Astrocyte (in vitro differentiated cells and primary cell): ENCODE measurements at regions not wholly inside any gene's neighbourhood (a gene's known extent, or its start where the extent isn't known, plus 50 kb on each side); places are given as distances from the start of the nearest gene placed in this dataset.

Source experiments
- DNase-seq: peaks from one replicate; pipeline ENCODE4 v3.0.0-alpha.2; 2010; ENCODE audit warnings: low read depth
- FAIRE-seq: peaks from 2 replicates; lab custom pipeline; 2011; peaks lifted over from hg19 to GRCh38; lab: Jason Lieb, UNC
- H2AFZ ChIP-seq: 2 replicates; pipeline ENCODE4 v1.6.0; 2012; ENCODE audit warnings: low read depth, low read length, inconsistent platforms
- H3K27ac ChIP-seq: 2 replicates; pipeline ENCODE4 v1.5.1; 2011; ENCODE audit warnings: low read depth, low read length, inconsistent platforms
- H3K27me3 ChIP-seq: 2 replicates; pipeline ENCODE4 v1.6.0; 2011; ENCODE audit warnings: low read length, inconsistent platforms; ENCODE audit not compliant: insufficient read depth
- H3K36me3 ChIP-seq: 2 replicates; pipeline ENCODE4 v1.5.1; 2011; ENCODE audit warnings: low read length, inconsistent platforms; ENCODE audit not compliant: insufficient read depth
- H3K4me1 ChIP-seq: 2 replicates; pipeline ENCODE4 v1.5.1; 2011; ENCODE audit warnings: low read length, inconsistent platforms; ENCODE audit not compliant: insufficient read depth
- H3K4me2 ChIP-seq: 2 replicates; pipeline ENCODE4 v1.6.0; 2012; ENCODE audit warnings: low read length, inconsistent platforms
- H3K4me3 ChIP-seq: 2 replicates; pipeline ENCODE4 v1.5.1; 2011; ENCODE audit warnings: low read depth, mild to moderate bottlenecking, low read length, inconsistent platforms; ENCODE audit not compliant: insufficient read depth
- H3K79me2 ChIP-seq: 2 replicates; pipeline ENCODE4 v1.6.0; 2012; ENCODE audit warnings: mild to moderate bottlenecking, low read length, inconsistent platforms; ENCODE audit not compliant: insufficient read depth
- H3K9ac ChIP-seq: 2 replicates; pipeline ENCODE4 v1.6.0; 2012; ENCODE audit warnings: mild to moderate bottlenecking, low read length, inconsistent platforms
- H3K9me3 ChIP-seq: 2 replicates; pipeline ENCODE4 v1.5.1; 2012; ENCODE audit warnings: low read depth, mild to moderate bottlenecking, low read length, inconsistent platforms; ENCODE audit not compliant: insufficient read depth
- H4K20me1 ChIP-seq: 2 replicates; pipeline ENCODE4 v1.6.0; 2012; ENCODE audit warnings: low read length, inconsistent platforms; ENCODE audit not compliant: insufficient read depth
- H3K27ac Mint-ChIP-seq: one replicate; pipeline ENCODE4 v1.8.0; 2021; ENCODE audit warnings: mild to moderate bottlenecking, mixed read lengths; ENCODE audit not compliant: unreplicated experiment
- H3K27me3 Mint-ChIP-seq: one replicate; pipeline ENCODE4 v1.8.0; 2021; ENCODE audit warnings: low read depth, mixed read lengths; ENCODE audit not compliant: unreplicated experiment
- H3K36me3 Mint-ChIP-seq: one replicate; pipeline ENCODE4 v1.8.0; 2021; ENCODE audit warnings: low read depth, mixed read lengths; ENCODE audit not compliant: unreplicated experiment
- H3K4me1 Mint-ChIP-seq: one replicate; pipeline ENCODE4 v1.8.0; 2021; ENCODE audit warnings: low read depth, mixed read lengths; ENCODE audit not compliant: unreplicated experiment
- H3K4me3 Mint-ChIP-seq: one replicate; pipeline ENCODE4 v1.8.0; 2021; ENCODE audit warnings: mild to moderate bottlenecking, moderate library complexity, mixed read lengths; ENCODE audit not compliant: unreplicated experiment
- H3K9me3 Mint-ChIP-seq: one replicate; pipeline ENCODE4 v1.8.0; 2021; ENCODE audit warnings: mild to moderate bottlenecking, mixed read lengths; ENCODE audit not compliant: unreplicated experiment
- CTCF ChIP-seq: IDR thresholded peaks from 2 replicates; pipeline ENCODE4 v1.5.1; 2011; ENCODE audit warnings: low read depth, mild to moderate bottlenecking, inconsistent platforms, low read length, moderate library complexity; ENCODE audit not compliant: insufficient read depth
- EZH2 ChIP-seq: IDR thresholded peaks from 2 replicates; pipeline ENCODE4 v1.6.1; 2012; ENCODE audit warnings: mild to moderate bottlenecking, low read length, inconsistent platforms; ENCODE audit not compliant: insufficient read depth

- no peaks in the 10 kb centered on the region for H3K79me2 ChIP-seq
- no peaks in the 10 kb centered on the region for H3K27me3 ChIP-seq
- H3K4me1 ChIP-seq = no peaks in the 10 kb centered on the region
- FAIRE-seq (no peak), DNase-seq (peak; percentile 52)
- H3K9ac ChIP-seq = no peak overlapping the region
- Mint-ChIP-seq H3K27ac (no peak overlapping the region), H3K9me3 (no peaks in the 10 kb centered on the region), H3K4me1 (peaks cover 27% of the 10 kb centered on the region), H3K27me3 (peaks cover under 1% of the 10 kb centered on the region), H3K36me3 (no peaks in the 10 kb centered on the region), H3K4me3 (no peak overlapping the region)
- TF ChIP-seq CTCF = no peak
- TF ChIP-seq EZH2 = no peak
- H3K9me3 ChIP-seq = no peaks in the 10 kb centered on the region
- no peak overlapping the region for H3K4me2 ChIP-seq
- H4K20me1 ChIP-seq = no peaks in the 10 kb centered on the region
- H3K27ac ChIP-seq = no peak overlapping the region
- H3K4me3 ChIP-seq = no peak overlapping the region
- H2AFZ ChIP-seq = no peak overlapping the region
- H3K36me3 ChIP-seq = no peaks in the 10 kb centered on the region
Observed at GRCh38 chr2:149902081-149902480, 314.5 kb upstream of the MMADHC start.

- Mint-ChIP-seq H3K27ac (peak overlapping the region; percentile 19), H3K9me3 (no peaks in the 10 kb centered on the region), H3K27me3 (peaks cover 2% of the 10 kb centered on the region), H3K36me3 (no peaks in the 10 kb centered on the region), H3K4me3 (no peak overlapping the region), H3K4me1 (peaks cover 27% of the 10 kb centered on the region)
- H3K27me3 ChIP-seq = no peaks in the 10 kb centered on the region
- no peak overlapping the region for H3K4me3 ChIP-seq
- no peak overlapping the region for H2AFZ ChIP-seq
- H3K9me3 ChIP-seq = no peaks in the 10 kb centered on the region
- H3K4me1 ChIP-seq = no peaks in the 10 kb centered on the region
- no peak overlapping the region for H3K9ac ChIP-seq
- FAIRE-seq (no peak), DNase-seq (peak; percentile 62)
- no peaks in the 10 kb centered on the region for H3K36me3 ChIP-seq
- H3K27ac ChIP-seq = no peak overlapping the region
- H4K20me1 ChIP-seq = no peaks in the 10 kb centered on the region
- H3K79me2 ChIP-seq = no peaks in the 10 kb centered on the region
- no peak overlapping the region for H3K4me2 ChIP-seq
- TF ChIP-seq EZH2 (no peak), CTCF (no peak)
Observed at GRCh38 chr2:149901231-149901859, 313.8 kb upstream of the MMADHC start.

- Mint-ChIP-seq H3K9me3 (no peaks in the 10 kb centered on the region), H3K27ac (no peak overlapping the region), H3K36me3 (no peaks in the 10 kb centered on the region), H3K4me3 (no peak overlapping the region), H3K4me1 (peaks cover 33% of the 10 kb centered on the region), H3K27me3 (peaks cover 2% of the 10 kb centered on the region)
- Histone ChIP-seq H3K9ac (no peak overlapping the region), H4K20me1 (no peaks in the 10 kb centered on the region), H3K4me1 (peaks cover 4% of the 10 kb centered on the region), H3K79me2 (no peaks in the 10 kb centered on the region), H3K27me3 (no peaks in the 10 kb centered on the region), H3K27ac (no peak overlapping the region), H3K36me3 (no peaks in the 10 kb centered on the region), H3K9me3 (no peaks in the 10 kb centered on the region), H2AFZ (no peak overlapping the region), H3K4me2 (no peak overlapping the region), H3K4me3 (no peak overlapping the region)
- DNase-seq (no peak), FAIRE-seq (no peak)
- no peak for TF ChIP-seq EZH2
- TF ChIP-seq CTCF = no peak
Observed at GRCh38 chr2:149899390-149899789, 311.8 kb upstream of the MMADHC start.
